ENCODE measurements at regions not wholly inside any gene's neighbourhood (a gene's known extent, or its start where the extent isn't known, plus 50 kb on each side); places are given as distances from the start of the nearest gene placed in this dataset.
"Not testable (repeated sequence)": the region's sequence is repeated elsewhere in the genome, so short reads cannot be mapped to it uniquely, and the experiment has no call there.

GRCh38 chr7:142522735-142523134 is 226.5 kb upstream of the PRSS1 start:
- TF ChIP-seq CTCF (IDR thresholded peaks at IDR 0.05; ENCODE audit: extremely low read depth, insufficient read depth, missing control alignments), result no peak
- in situ Hi-C loops (cut with MboI; ENCODE audit: low pct_unique_long_range_greater_than_20kb, low sequenced_read_pairs, unreplicated experiment), result no loop called here
- DNase-seq (ENCODE audit: low spot score), result no peak

DNA sequence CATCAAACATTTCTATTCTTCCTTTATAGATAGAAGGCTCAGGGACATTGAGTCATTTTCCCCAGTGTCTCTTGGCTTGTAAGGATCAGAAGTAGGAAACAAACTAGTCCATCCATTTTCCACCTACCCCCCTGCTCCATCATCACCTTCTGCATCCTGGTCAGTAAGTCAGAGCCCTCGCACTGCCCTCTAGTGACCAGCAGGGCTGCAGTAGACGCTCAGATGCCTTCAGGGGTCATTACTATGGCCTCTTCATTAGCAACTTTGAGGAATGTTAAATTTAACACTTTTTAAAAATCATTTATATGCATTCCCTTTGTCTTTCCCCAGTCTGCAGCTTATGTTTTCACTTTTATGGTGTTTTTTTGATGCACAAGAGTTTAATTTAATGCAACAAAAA is 228.4 kb upstream of the PRSS1 start:
- DNase-seq (ENCODE audit: low spot score); in situ Hi-C loops (cut with MboI; ENCODE audit: low pct_unique_long_range_greater_than_20kb, low sequenced_read_pairs, unreplicated experiment): not testable (repeated sequence)
- TF ChIP-seq CTCF (IDR thresholded peaks at IDR 0.05; ENCODE audit: extremely low read depth, insufficient read depth, missing control alignments), result peak; percentile 39

- in situ Hi-C loops (cut with MboI; ENCODE audit: low pct_unique_long_range_greater_than_20kb, low sequenced_read_pairs, unreplicated experiment); DNase-seq (ENCODE audit: low spot score): not testable (repeated sequence)
These were observed 228.8 kb upstream of the PRSS1 start for GRCh38 chr7:142520455-142520854.

- TF ChIP-seq CTCF (IDR thresholded peaks at IDR 0.05; ENCODE audit: extremely low read depth, insufficient read depth, missing control alignments), result no peak
- in situ Hi-C loops (cut with MboI; ENCODE audit: low pct_unique_long_range_greater_than_20kb, low sequenced_read_pairs, unreplicated experiment), result no loop called here
- no peak for DNase-seq (ENCODE audit: low spot score)
These were observed 229.9 kb upstream of the PRSS1 start for GRCh38 chr7:142519079-142520078.

GRCh38 chr7:142516038-142516501 is 233.2 kb upstream of the PRSS1 start:
- in situ Hi-C loops (cut with MboI; ENCODE audit: low pct_unique_long_range_greater_than_20kb, low sequenced_read_pairs, unreplicated experiment), result no loop called here
- peak; percentile 83 for TF ChIP-seq CTCF (IDR thresholded peaks at IDR 0.05; ENCODE audit: extremely low read depth, insufficient read depth, missing control alignments)
- DNase-seq (ENCODE audit: low spot score), result peak; percentile 53

DNA sequence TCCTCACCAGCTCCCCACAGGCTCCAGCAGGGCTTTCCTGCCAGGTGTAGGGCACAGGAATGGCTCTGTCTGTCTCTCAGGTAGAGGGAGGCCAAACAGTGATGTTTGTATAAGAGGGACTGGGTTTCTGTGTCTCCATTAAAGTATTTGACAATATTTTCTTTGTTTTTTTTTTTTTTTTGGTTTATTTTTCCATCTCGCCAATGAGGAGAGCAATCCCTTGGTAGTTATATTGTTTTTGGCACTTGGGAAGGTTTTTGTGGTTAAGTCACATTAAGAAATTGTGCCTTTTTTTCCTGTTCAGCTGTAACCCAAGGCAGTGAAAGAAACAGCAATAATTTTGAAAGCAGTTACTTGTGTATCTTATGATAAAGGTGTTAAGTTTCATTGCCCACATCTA is 234.6 kb upstream of the PRSS1 start:
- DNase-seq (ENCODE audit: low spot score); in situ Hi-C loops (cut with MboI; ENCODE audit: low pct_unique_long_range_greater_than_20kb, low sequenced_read_pairs, unreplicated experiment): not testable (repeated sequence)

- in situ Hi-C loops (cut with MboI; ENCODE audit: low pct_unique_long_range_greater_than_20kb, low sequenced_read_pairs, unreplicated experiment), result no loop called here
- TF ChIP-seq CTCF (IDR thresholded peaks at IDR 0.05; ENCODE audit: extremely low read depth, insufficient read depth, missing control alignments), result no peak
- DNase-seq (ENCODE audit: low spot score), result no peak
These were observed 235.9 kb upstream of the PRSS1 start for GRCh38 chr7:142513178-142513955.
